ENCODE measurements at regions not wholly inside any gene's neighbourhood (a gene's known extent, or its start where the extent isn't known, plus 50 kb on each side); places are given as distances from the start of the nearest gene placed in this dataset.

GRCh38 chr1:90134175-90134955, 139.5 kb downstream of the ZNF326 start:
- H3K9me3 Mint-ChIP-seq (ENCODE audit: unreplicated experiment), result no peaks in the 10 kb centered on the region
- no peak for TF ChIP-seq CTCF (IDR thresholded peaks at IDR 0.05; ENCODE audit: unreplicated experiment)
- ChIA-PET POLR2A (interaction anchor here (0.5 to 1.4 kb wide), 3 partner anchors 19 to 887 kb away, joined by 3 read pairs; partner anchors contain the start of gene ZNF644), CTCF (interaction anchor here (0.5 to 2.5 kb wide), 16 partner anchors 9 to 1031 kb away, joined by 3 to 28 read pairs (median 4); no protein-coding TSS in a partner anchor)
- H3K27ac Mint-ChIP-seq (ENCODE audit: low read depth, unreplicated experiment), result no peak overlapping the region
- BruUV-seq (replicated peaks), result no TSS peak
- intact Hi-C loops (cut with micrococcal nuclease), result loop anchor here (5.0 to 10.0 kb wide), 2 partner anchors 150 to 818 kb away; no protein-coding TSS in a partner anchor
- no peaks in the 10 kb centered on the region for H3K36me3 Mint-ChIP-seq (ENCODE audit: insufficient read depth, unreplicated experiment)
- no peak for DNase-seq (ENCODE audit: unreplicated experiment)
- peaks cover 18% of the 10 kb centered on the region for H3K27me3 Mint-ChIP-seq (ENCODE audit: insufficient read depth, unreplicated experiment)
- no peak overlapping the region for H3K4me3 Mint-ChIP-seq (ENCODE audit: unreplicated experiment)
- H3K4me1 Mint-ChIP-seq (ENCODE audit: insufficient read depth, unreplicated experiment), result no peaks in the 10 kb centered on the region

- no peaks in the 10 kb centered on the region for H3K36me3 Mint-ChIP-seq (ENCODE audit: insufficient read depth, unreplicated experiment)
- DNase-seq (ENCODE audit: unreplicated experiment), result peak; percentile 77
- peak; percentile 74 for TF ChIP-seq CTCF (IDR thresholded peaks at IDR 0.05; ENCODE audit: unreplicated experiment)
- peaks cover 18% of the 10 kb centered on the region for H3K27me3 Mint-ChIP-seq (ENCODE audit: insufficient read depth, unreplicated experiment)
- no peak overlapping the region for H3K27ac Mint-ChIP-seq (ENCODE audit: low read depth, unreplicated experiment)
- POLR2A ChIA-PET, result interaction anchor here (0.6 to 1.4 kb wide), 2 partner anchors 346 to 888 kb away, joined by 3 read pairs; partner anchors contain the start of gene ZNF644
- H3K9me3 Mint-ChIP-seq (ENCODE audit: unreplicated experiment), result no peaks in the 10 kb centered on the region
- H3K4me3 Mint-ChIP-seq (ENCODE audit: unreplicated experiment), result no peak overlapping the region
- CTCF ChIA-PET, result interaction anchor here (0.6 to 2.5 kb wide), 30 partner anchors 9 to 1268 kb away, joined by 3 to 28 read pairs (median 4); no protein-coding TSS in a partner anchor
- no TSS peak for BruUV-seq (replicated peaks)
- no peaks in the 10 kb centered on the region for H3K4me1 Mint-ChIP-seq (ENCODE audit: insufficient read depth, unreplicated experiment)
- intact Hi-C loops (cut with micrococcal nuclease), result loop anchor here (1.0 to 10.0 kb wide), 5 partner anchors 152 to 1032 kb away; no protein-coding TSS in a partner anchor
Observed at GRCh38 chr1:90133133-90133532, 138.2 kb downstream of the ZNF326 start.

DNA sequence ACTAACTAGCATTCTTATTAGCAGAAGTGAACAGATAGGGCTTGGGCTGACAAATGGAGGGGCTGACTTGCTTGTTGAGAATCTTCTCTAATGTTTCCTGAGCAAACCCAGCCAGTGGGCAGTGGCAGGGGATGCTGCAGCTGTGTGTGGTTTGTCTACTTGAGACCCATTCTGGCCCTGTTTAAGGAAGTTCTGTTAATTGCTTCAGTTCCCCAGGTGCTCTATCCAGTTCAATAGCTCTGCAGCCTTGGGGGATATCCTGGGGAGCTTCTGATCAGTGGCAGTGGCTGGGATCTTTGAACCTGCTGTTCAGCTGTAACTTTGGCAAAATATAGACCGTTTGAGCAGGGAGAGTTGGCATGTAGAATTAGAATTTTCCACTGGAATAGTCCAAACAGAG, 137.4 kb downstream of the ZNF326 start:
- POLR2A ChIA-PET, result interaction anchor here (0.6 kb wide), 1 partner anchor 831 kb away, joined by 3 read pairs; no protein-coding TSS in a partner anchor
- Mint-ChIP-seq H3K27me3 (ENCODE audit: insufficient read depth, unreplicated experiment) (peaks cover 18% of the 10 kb centered on the region), H3K36me3 (ENCODE audit: insufficient read depth, unreplicated experiment) (no peaks in the 10 kb centered on the region), H3K4me3 (ENCODE audit: unreplicated experiment) (no peak overlapping the region), H3K27ac (ENCODE audit: low read depth, unreplicated experiment) (no peak overlapping the region), H3K4me1 (ENCODE audit: insufficient read depth, unreplicated experiment) (no peaks in the 10 kb centered on the region), H3K9me3 (ENCODE audit: unreplicated experiment) (no peaks in the 10 kb centered on the region)
- no TSS peak for BruUV-seq (replicated peaks)
- DNase-seq (ENCODE audit: unreplicated experiment), result no peak
- intact Hi-C loops (cut with micrococcal nuclease), result loop anchor here (2.0 to 10.0 kb wide), 3 partner anchors 152 to 820 kb away; no protein-coding TSS in a partner anchor
- no peak for TF ChIP-seq CTCF (IDR thresholded peaks at IDR 0.05; ENCODE audit: unreplicated experiment)
- CTCF ChIA-PET, result interaction anchor here (0.6 to 2.5 kb wide), 19 partner anchors 8 to 1269 kb away, joined by 3 to 28 read pairs (median 4); no protein-coding TSS in a partner anchor

GRCh38 chr1:90127288-90127953, 132.5 kb downstream of the ZNF326 start:
- ChIA-PET POLR2A (interaction anchor here (0.6 kb wide), 1 partner anchor 833 kb away, joined by 3 read pairs; no protein-coding TSS in a partner anchor), CTCF (interaction anchor here (0.6 to 0.7 kb wide), 3 partner anchors 528 to 956 kb away, joined by 3 to 5 read pairs (median 5); no protein-coding TSS in a partner anchor)
- Mint-ChIP-seq H3K4me1 (ENCODE audit: insufficient read depth, unreplicated experiment) (no peaks in the 10 kb centered on the region), H3K9me3 (ENCODE audit: unreplicated experiment) (no peaks in the 10 kb centered on the region), H3K27me3 (ENCODE audit: insufficient read depth, unreplicated experiment) (peaks cover 18% of the 10 kb centered on the region), H3K36me3 (ENCODE audit: insufficient read depth, unreplicated experiment) (no peaks in the 10 kb centered on the region), H3K27ac (ENCODE audit: low read depth, unreplicated experiment) (no peak overlapping the region), H3K4me3 (ENCODE audit: unreplicated experiment) (no peak overlapping the region)
- TF ChIP-seq CTCF (IDR thresholded peaks at IDR 0.05; ENCODE audit: unreplicated experiment), result no peak
- intact Hi-C loops (cut with micrococcal nuclease), result loop anchor here (10.0 kb wide), 1 partner anchor 897 kb away; the partner anchor contains the start of gene ZNF644
- BruUV-seq (replicated peaks), result no TSS peak
- no peak for DNase-seq (ENCODE audit: unreplicated experiment)

All from MCF 10A (cell line).